ENCODE measurements at regions not wholly inside any gene's neighbourhood (a gene's known extent, or its start where the extent isn't known, plus 50 kb on each side); places are given as distances from the start of the nearest gene placed in this dataset.

DNA sequence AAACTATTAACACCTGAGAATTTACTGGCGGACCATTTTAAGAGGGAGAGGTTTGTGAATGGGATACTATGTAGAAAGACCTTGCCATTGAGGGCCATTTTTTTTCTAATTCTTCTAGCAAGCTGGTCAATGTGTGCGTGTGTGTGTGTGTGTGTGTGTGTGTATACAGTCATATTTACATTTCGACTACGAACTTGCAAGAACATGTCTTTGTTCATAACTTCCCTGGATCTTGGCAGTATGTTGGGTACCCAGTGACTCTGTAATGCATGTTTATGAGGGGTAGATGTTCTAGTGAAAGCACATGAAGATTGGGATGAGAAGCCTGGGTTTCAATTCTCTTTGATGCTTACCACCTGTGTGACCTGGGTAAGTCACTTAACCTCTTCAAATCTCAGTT lies 133.6 kb downstream of the UBE2E3 start:
- FAIRE-seq (peak; percentile 87), DNase-seq (ENCODE audit: insufficient read length, low spot score) (no peak)
- TF ChIP-seq, protein P1, sequence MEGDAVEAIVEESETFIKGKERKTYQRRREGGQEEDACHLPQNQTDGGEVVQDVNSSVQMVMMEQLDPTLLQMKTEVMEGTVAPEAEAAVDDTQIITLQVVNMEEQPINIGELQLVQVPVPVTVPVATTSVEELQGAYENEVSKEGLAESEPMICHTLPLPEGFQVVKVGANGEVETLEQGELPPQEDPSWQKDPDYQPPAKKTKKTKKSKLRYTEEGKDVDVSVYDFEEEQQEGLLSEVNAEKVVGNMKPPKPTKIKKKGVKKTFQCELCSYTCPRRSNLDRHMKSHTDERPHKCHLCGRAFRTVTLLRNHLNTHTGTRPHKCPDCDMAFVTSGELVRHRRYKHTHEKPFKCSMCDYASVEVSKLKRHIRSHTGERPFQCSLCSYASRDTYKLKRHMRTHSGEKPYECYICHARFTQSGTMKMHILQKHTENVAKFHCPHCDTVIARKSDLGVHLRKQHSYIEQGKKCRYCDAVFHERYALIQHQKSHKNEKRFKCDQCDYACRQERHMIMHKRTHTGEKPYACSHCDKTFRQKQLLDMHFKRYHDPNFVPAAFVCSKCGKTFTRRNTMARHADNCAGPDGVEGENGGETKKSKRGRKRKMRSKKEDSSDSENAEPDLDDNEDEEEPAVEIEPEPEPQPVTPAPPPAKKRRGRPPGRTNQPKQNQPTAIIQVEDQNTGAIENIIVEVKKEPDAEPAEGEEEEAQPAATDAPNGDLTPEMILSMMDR (IDR thresholded peaks at IDR 0.05; ENCODE audit: insufficient read depth, missing control alignments), result no peak

DNA sequence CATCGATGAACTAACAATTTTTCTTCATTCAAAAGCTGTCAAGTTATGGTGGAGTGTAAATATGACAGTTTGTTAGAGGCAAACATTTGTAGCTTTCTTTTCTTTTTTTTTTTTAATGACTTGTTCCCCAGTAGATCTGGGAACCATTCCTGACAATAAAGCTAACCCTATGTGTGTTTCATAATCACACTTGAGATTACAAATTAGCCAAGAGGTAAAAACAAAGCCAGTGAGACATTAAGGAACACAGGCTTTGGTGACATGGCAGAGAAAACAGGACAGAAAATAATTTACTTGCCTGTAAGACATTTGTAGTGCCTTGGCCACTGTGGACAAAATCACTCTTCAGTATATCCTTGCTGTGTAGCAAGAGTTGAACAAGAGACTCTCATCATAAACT lies 135.9 kb downstream of the UBE2E3 start:
- FAIRE-seq (peak; percentile 91), DNase-seq (ENCODE audit: insufficient read length, low spot score) (no peak)
- TF ChIP-seq, protein P1 (IDR thresholded peaks at IDR 0.05; ENCODE audit: insufficient read depth, missing control alignments), result no peak

DNA sequence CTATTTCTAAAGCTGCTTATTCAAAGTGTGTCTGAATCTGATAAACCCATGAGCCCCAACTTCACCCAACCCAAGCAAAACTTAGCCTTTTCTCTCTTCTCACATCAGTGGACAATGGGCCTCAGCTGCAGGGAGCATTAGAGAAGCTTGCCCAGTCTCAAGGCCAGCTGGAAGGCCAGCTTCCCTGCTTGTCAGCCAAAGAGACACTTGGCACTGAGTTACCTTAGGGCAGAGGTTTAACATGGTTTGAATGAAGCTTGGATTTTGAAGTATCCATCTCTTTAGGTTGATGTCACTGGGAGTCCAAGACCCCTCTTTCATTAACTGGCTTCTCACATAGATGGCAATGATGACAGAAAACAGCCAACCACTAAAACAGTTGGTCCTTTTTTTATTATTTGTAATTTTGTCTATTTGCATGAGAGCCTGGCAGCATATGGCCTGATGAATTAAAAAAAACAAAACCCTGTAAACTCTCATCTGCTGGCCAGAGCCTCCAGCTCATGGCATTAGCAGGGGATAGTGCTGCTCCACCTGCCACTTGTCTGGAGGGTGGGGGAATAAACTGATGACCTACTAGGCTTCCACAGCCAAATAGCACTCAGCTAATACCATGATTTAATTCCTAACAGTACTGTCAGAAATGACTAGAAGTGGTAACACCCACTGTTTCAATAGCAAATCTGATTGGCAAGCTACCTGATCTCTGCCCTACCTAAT lies 137.0 kb downstream of the UBE2E3 start:
- FAIRE-seq (peak; percentile 99), DNase-seq (ENCODE audit: insufficient read length, low spot score) (no peak)
- TF ChIP-seq, protein P1 (IDR thresholded peaks at IDR 0.05; ENCODE audit: insufficient read depth, missing control alignments), result no peak

DNA sequence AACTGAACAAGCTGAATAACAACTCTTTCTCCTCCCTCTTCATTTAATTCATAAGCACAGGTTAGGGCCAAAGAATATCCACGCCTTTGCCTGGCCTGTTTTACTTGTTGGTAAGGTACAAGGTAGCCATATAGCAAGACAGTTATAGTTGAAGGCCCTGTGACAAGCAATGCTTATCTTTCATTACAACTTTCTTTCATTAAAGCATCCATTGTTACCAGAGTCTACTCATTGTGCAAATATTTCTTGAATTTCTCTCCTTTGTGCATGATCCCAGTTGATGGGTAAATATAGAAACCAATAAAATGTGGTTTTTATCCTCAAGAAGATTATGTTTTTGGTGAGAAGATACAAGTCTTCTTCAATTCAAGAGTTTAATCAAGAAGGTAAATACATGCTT lies 140.2 kb downstream of the UBE2E3 start:
- TF ChIP-seq, protein P1 (IDR thresholded peaks at IDR 0.05; ENCODE audit: insufficient read depth, missing control alignments), result no peak
- no peak for FAIRE-seq
- DNase-seq (ENCODE audit: insufficient read length, low spot score), result no peak

DNA sequence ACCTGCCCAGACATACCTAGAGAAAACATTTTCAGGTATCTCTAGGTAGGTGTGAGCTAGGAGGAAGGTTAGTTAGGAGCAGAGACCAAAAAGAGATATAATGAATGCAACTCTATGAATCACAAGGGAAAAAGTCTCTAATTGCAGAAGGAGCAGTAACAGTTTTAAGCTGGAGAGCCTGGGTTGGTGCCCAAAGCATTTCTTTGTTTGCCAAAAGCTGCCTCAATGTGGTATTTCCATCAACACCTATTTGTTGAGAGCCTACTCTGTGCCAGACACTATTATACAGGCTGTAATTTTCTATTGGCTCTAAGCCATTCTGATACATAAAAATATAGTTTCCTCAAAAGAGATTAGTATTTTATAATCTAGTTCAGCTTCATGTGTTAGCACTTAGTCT lies 141.6 kb downstream of the UBE2E3 start:
- TF ChIP-seq, protein P1 (IDR thresholded peaks at IDR 0.05; ENCODE audit: insufficient read depth, missing control alignments), result no peak
- FAIRE-seq (no peak), DNase-seq (ENCODE audit: insufficient read length, low spot score) (no peak)

DNA sequence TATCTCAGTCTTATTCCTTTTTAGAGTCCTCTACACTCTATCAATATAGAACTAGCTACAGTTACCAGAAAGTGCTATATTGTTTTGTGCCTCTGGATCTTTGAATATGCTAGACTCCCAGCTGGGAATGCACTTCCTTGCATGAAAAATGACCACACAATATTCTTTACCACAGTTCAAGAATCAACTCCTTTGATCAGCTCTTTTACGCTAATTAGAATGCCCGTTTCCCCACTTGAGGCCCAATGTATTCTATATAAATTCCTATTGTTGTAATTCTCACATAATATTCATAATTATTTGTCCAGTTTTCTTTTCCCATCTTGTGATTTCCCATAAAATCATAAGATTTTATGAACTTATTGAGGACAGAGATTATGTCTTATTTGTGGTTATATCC lies 142.2 kb downstream of the UBE2E3 start:
- FAIRE-seq, result no peak

DNA sequence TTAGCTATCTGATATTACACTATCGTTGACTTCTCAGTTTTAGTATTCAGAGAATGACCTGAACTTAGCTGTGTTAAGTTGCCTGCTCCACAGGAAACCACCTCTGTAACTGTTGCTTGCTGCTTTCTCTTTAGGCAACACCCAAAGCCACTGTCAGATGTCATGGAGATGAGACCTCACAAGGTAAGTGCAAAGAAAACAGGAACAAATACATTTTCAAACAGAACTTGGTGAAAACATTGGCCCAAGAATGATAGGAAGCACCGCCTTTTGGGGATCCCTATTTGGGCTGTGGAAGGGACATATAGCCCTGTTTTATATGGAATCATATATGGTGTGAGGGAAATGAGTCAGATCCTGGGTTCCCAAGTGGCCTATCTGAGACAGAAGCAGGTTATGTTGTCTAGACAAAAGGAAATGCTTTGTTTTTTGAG lies 143.4 kb downstream of the UBE2E3 start:
- TF ChIP-seq, protein P1 (IDR thresholded peaks at IDR 0.05; ENCODE audit: insufficient read depth, missing control alignments), result no peak
- DNase-seq (ENCODE audit: insufficient read length, low spot score), result no peak
- FAIRE-seq, result peak; percentile 48

More for the DNA sequence above, 142.2 kb downstream of the UBE2E3 start:
- no peak for DNase-seq (ENCODE audit: insufficient read length, low spot score)
- TF ChIP-seq, protein P1 (IDR thresholded peaks at IDR 0.05; ENCODE audit: insufficient read depth, missing control alignments), result no peak
